NB4 (cell line): ENCODE measurements at regions not wholly inside any gene's neighbourhood (a gene's known extent, or its start where the extent isn't known, plus 50 kb on each side); places are given as distances from the start of the nearest gene placed in this dataset.

Source experiments
- CTCF ChIP-seq: IDR thresholded peaks from one replicate; pipeline ENCODE4 v1.5.1; 2012; ENCODE audit warnings: low read depth, low read length
- MAX ChIP-seq: IDR thresholded peaks from 2 replicates; pipeline ENCODE4 v1.6.1; 2011; ENCODE audit warnings: low read depth, low read length
- MYC ChIP-seq: IDR thresholded peaks from 2 replicates; pipeline ENCODE4 v1.6.1; 2011; ENCODE audit warnings: low read depth, low read length
- POLR2A ChIP-seq: IDR thresholded peaks from 2 replicates; pipeline ENCODE4 v1.6.1; 2011; ENCODE audit warnings: mild to moderate bottlenecking; ENCODE audit not compliant: insufficient read length; ENCODE audit errors: extremely low read depth

DNA sequence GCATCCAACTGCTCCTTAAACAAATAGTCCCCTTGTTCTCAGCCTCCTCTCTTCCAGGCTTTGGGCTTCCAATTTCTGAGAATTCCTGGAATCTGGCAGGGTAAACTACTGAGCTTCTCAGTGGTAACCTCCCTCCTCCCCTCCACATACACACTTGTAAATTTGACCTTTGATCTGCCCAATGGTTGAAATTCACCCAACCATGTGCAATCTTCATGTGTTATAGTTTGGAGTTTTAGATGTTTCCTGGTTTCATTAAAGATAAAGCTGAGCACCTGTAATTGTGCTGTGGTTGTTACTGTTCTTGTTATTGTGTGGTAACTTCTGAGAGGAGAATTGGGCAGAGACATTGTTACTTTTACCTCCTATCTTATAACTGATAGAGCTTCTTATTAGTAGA is 328.4 kb downstream of the TPBG start:
- TF ChIP-seq CTCF (no peak), POLR2A (no peak), MYC (no peak), MAX (no peak)
